Lung microvascular endothelial cell (primary cell): ENCODE measurements at regions not wholly inside any gene's neighbourhood (a gene's known extent, or its start where the extent isn't known, plus 50 kb on each side); places are given as distances from the start of the nearest gene placed in this dataset.
"Not testable (repeated sequence)": the region's sequence is repeated elsewhere in the genome, so short reads cannot be mapped to it uniquely, and the experiment has no call there.

Experiments
- DNase-seq, 2 donors: peaks; one replicate each; pipeline versions ENCODE4 v3.0.0 to v3.0.0-alpha.2; 2010; ENCODE audit warnings: low read depth in 2 of 2

DNA sequence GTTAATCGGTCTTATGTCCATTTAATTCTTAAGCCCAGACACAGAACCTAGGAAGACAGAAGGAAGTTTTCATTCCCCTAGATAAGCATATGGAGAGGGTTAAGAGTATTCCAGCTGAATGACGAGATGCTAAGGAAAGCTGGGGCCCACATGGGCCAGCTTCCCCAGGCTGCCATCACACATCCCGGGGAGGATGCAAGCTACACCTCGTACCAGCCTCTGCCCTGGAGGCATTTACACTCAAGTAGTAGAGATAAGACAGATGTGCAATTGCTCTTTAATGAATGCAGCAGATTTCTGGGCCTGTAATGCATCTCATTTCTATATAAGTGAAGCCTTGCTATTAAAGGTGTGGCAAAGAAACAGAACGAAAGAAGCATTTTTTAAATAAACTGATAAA, 144.5 kb downstream of the MEX3B start:
- DNase-seq: no peak

DNA sequence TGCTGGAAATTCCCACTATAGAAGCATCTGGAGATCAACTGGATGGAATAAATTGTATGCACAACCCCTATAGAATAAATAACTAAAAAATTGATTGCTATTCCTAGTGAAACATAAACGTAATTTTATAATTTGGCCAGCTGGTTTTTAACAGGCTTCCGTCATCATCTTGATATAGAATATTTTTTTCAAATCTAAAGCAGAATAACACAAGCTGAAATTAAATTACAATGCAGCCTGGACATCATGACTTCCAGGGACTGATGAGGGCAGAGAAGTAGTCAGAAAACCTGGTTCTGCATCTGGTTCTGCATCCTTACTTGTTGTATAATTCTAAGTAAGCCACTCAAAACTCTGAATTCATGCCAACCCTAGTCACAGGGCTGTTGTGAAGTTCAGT, 146.1 kb downstream of the MEX3B start:
- no peak for DNase-seq

DNA sequence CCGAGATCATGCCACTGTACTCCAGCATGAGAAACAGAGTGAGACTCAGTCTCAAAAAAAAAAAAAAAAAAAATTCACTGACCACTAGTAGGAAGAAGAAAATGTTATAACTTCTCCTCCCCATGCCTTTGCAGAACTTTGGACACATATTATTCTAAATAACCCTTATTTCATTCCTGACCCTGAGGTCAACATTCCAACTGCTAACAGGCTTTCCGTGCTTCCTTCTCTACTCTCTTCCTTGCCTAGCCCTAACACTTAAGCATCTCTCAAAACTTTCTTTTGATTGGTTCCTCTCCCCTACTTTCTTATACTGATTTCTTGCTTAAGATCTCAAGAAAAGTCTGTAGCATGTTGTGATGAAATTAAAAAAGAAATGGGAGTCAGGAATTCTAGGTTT, 146.8 kb downstream of the MEX3B start:
- DNase-seq: no peak

DNA sequence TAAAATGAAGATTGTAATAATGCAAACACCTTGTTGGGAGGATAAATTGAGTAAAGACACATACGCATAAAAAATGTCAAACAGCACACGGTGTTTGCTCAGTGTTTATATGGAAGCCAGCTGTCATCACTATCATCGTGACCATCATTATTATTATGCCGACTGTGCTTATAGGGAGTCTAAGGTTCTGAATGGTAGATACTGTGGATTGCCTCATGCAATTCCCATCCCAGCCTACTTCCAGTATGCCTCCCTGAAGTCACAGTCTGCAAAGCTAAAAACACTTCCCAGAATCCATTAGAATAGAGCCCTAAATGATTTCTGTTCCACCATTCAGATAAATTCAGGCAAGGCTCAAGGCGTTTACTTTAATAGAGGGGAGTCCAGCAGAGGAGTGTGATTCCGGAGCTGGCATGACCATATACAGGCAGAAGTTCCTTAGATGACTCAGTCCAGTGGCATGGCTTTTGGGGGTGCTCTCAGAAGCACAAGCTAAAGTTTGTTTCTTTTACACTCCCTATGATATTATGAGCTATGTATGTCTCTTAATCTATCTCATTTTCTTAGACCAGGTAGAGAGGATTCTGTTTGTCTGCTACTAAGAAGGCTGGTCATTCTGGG, 148.7 kb downstream of the MEX3B start:
- no peak for DNase-seq

DNA sequence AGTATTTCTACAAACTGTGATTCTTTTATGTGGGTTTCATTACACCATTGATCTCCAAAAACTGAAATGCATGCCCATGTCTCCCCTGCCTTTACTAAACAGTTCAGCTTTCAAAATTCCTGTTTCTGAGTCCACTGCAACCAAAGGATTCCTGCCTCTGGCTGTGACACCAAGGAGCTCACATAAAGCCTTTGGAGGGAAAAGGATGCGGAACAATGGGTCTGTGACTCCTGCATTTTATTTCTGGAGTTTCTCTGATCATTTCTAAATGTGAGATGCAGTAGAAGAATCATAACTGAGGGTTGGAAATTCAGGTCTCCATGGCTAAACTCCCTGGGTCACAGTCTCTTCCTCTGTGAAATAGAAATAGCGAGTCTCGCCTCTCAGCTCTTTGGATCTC, 149.5 kb downstream of the MEX3B start:
- DNase-seq: no peak

DNA sequence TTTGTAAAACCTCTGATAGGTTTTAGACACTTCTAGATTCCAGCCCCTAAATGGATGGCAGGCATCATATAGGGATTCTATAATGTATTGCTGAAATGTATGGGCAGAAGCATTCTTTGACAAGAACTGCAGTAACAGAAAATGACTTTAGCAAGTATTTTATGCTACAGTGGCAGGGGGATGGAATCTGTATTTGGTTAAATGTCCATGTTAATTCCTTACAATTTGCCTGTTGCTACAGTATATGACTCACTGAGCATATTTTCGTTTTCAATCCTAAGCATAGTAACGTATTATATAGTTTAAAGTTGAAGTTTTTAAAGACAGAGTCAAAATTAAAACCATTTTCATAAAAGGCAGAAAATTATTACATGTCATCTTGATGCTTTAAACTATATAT, 150.1 kb downstream of the MEX3B start:
- DNase-seq: no peak

DNA sequence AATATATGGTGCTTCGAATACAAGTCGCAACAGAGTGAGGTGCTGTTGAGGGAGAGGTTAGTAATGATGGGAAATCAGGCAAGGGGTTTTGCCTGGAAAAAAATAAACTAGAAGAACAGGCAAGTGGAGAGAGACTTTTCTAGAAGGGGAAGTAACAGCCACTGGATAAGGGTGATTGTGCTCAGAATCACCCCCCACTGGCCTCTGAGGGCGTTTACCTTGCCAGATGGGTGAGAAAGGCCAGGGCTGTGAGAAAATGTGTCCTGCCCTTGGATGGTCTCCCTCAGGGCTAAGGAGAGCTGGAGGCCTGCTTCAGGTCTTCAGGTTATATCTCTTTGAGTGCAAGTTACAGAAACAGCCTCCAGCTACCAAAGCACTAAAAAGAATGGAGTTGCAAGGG, 151.8 kb downstream of the MEX3B start:
- no peak for DNase-seq

DNA sequence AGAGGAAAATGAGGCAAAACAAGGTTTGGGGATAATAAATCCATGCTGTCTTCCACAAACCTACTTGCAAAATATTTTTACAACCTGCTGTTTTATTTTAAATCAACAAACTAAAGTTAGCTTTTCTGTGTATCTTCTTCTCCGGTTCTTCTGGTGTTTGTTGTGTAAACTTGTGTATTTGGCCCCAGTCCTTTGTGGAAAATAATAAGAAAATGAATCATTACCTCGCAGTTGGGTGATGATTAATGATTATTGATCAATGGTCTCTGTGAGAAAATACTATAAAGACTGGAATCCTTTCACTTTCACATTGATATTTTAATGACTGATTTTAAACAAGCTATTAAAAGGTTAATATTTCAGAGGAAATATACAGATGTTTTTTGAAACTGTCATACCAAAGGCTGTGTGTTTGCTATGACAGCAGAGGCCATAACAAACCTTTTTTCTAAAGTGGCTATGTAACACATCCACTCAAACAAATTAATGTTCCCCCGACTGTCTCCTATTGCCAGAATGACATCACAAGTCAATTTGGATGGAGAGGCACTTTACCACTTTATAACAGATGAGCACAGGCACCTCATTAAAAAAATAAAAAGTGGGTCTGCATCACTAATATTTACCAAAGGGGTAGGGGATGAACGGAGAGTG, 152.5 kb downstream of the MEX3B start:
- no peak for DNase-seq

DNA sequence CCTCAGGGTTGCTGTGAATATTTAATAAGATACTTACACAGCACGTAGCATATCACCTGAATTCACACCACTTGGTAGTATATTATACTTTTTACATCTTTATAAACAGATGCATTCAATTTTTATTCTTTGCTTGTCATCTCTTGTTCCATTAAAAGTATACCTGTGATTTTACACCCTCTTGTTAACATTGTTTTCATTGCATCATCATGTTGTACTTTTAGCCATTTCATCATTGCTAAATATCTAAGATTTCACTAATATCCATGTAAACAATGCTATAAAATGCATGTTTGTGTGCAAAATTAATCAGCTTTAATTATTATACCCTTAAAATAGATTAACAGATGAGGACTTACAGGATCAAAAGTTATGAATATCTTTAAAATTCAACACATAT, 155.3 kb downstream of the MEX3B start:
- no peak for DNase-seq

DNA sequence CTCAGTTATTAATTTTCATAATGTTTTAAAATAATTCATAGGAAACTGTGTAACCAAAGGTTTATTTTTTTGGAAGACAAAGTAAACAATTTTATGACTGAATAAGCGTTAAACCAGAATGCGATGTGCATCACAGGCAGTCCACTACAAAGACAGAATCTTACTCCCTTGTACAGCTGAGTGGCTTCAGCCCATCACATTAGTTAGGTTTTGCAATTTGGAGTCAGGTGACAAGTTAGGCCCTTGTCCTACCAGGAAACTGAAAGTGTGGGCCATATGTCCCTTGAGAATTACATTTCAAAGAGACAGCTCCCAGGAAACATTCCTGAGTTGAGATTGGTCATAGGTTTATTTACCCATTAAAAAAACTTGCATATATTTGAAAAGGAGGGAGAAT, 156.3 kb downstream of the MEX3B start:
- no peak for DNase-seq

DNA sequence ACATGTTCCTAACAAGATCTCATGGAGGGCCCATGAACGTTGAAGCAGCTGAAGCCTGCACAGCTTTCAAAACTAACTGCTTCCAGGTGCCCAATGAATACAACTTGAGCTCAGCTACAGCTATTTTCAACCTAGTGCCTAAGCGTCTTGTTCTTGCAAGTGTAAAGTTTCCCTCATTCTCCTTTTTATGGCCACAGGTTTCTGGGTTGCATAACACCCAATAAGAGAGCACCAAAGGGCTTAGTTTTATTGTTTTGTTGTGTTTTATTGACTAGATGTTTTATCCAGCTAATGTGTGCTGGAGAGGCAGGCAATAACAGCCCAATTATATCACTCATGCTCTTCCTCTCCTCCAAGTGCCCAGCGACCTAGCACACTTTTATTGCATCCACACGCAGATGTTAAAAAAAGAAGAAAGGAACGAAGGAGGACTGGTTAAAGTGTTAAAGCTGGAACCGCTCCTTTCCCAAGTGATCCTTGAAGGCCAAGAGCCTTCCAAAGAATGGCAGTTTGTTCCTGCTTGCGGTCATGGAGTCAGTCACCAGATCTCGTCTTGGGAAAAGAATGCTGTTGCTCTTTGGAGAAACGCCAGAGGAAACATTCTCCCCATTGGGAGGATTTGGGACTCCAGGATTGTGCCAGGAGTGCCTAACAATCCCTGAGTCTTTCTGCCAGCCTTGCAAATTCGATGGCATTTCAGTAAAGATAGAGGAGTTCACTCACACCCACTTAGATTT, 156.9 kb downstream of the MEX3B start:
- no peak for DNase-seq

DNA sequence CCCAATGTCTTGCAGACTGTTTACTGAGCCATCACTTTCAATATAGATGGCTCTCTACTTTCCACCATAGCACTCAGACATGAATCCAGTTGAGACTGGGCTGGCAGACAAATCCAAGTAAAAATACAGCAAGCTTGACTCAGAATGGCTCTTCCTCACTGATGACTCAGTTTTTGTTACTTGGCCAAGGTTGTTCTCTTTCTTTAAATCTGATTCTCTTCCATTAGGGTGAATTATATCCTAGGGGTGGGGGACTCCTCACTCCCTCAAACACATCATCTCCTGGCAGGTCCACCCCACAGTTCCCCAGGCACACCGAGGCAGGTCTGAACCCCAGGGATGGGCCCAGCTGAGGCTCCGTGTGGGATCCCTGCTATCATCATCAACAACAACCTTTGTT, 157.9 kb downstream of the MEX3B start:
- DNase-seq: peak in 1 of 2 donors; percentile 17

DNA sequence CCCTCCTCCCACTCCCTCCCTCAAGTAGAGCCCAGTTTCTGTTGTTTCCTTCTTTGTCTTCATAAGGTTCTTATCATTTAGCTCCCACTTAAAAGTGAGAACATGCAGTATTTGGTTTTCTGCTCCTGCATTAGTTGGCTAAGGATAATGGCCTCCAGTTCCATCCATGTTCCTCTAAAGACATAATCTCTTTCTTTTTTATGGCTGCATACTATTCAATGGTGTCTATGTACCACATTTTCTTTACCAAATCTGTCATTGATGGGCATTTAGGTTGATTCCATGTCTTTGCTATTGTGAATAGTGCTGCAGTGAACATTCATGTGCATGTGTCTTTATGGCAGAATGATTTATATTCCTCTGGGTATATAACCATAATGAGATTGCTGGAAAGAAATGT, 158.6 kb downstream of the MEX3B start:
- DNase-seq: not testable (repeated sequence)

DNA sequence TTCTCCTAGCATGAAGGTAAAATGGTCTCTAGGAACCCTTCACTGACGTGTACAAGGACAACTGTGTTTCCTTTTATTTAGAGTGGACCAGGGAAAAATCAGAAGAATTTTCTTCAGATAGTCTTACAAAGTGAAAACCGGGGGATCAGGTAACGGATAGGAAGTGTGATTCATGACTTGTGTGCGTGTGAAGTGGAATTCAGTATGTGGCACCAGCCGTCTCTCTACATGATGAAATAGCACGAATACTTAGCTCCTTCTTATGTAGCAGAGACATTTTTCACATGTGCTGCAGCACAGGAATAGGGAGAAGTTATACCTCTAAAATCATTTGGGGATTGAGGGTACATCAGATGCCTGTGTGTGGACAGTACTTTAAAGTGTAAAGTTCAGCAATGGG, 159.2 kb downstream of the MEX3B start:
- DNase-seq: peak in 1 of 2 donors; percentile 21

DNA sequence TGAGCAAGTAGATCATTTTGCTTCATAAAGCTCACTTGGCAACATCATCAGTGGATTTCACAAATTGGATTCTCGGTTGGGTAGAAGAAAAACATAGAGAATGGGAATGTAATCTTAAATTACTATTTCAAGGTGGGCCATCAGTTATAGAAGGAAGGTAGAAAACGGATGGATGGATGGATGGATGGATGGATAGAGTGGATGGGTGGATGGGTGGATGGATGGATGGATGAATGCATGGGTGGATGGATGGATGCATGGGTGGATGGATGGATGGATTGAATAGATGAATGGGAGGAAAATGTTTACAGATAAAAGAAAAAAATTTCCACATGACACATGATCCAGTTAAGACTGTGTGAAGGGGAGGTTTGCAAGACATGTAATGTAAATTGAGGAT, 159.7 kb downstream of the MEX3B start:
- DNase-seq: no peak

DNA sequence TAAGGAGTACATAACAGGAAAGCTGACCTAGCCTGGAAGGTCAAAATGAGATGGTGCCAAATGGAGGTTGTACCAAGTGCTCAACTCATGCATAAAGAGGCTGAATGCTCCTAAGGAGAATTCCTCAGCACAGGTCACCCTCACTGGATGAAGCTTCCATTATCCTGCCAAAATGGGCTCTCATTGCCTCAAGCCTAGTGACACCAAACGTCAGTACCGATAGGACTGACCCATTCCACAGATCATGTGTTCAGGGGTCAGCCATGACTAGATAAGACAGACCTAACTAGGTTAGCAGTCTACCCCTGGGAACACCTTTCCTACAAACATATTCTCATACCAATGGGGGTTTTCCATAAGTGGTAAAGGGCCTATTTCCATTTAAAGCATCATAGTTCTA, 160.7 kb downstream of the MEX3B start:
- no peak for DNase-seq

DNA sequence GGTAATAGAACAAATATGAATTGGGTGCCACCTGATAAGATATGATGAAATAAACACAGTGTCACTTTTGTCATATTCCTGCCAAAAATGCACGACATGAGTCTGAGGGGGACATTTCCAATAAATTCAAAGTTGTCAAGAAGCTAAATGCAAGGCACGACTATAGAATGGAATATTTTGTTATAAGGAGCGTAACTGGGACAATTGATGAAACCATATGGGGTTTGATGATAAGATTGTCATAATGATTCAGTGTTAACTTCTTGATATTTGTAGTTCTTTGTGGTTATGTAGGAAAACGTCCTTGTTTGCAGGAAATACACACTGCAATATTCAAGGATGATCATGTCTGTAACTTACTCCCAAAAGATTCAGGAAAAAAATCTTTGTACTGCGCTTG, 163.3 kb downstream of the MEX3B start:
- no peak for DNase-seq

DNA sequence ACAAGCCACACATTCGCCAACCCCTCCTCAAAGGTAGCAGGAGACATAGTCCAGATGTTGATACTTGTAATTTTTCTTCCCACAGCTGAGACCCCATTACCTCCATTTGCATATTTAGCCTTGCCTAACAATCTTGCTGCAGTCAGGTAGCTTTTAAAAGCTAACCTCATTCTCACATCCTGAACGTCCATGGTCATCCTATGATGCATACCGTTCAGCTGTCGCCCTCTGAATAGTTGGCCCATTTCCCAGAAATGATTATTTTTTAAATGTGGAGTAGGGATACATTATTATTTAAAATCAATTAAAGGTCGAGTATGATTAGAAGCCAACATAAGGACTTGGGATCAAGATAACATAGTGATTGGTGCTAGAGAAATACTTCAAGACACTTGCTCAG, 165.0 kb downstream of the MEX3B start:
- DNase-seq: no peak

DNA sequence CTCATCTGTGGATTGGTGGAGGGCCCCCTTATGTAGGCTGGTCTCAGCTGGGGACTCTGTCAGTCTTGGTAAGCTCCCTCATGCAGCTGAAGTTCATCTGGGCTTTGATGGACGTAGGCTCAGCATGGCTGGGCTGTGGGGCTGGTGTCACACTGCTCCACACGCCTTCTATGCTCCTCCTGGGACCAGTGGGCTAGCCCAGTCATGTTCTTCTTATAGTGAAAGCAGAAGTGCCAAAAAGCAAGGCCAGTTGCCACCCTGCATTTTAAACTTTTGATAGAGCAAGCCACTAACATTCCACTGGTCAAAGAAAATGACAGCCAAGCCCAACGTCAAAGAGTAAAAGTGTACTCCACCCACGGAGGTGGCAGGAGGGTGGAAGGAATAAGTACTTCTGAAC, 165.5 kb downstream of the MEX3B start:
- DNase-seq: no peak

DNA sequence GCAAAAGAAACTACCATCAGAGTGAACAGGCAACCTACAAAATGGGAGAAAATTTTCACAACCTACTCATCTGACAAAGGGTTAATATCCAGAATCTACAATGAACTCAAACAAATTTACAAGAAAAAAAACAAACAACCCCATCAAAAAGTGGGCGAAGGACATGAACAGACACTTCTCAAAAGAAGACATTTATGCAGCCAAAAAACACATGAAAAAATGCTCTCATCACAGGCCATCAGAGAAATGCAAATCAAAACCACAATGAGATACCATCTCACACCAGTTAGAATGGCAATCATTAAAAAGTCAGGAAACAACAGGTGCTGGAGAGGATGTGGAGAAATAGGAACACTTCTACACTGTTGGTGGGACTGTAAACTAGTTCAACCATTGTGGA, 170.1 kb downstream of the MEX3B start:
- DNase-seq: not testable (repeated sequence)

DNA sequence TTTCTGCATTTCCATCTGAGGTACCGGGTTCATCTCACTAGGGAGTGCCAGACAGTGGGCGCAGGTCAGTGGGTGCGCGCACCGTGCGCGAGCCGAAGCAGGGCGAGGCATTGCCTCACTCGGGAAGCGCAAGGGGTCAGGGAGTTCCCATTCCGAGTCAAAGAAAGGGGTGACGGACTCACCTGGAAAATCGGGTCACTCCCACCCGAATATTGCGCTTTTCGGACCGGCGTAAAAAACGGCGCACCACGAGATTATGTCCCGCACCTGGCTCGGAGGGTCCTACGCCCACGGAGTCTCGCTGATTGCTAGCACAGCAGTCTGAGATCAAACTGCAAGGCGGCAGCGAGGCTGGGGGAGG, 175.1 kb downstream of the MEX3B start:
- not testable (repeated sequence) for DNase-seq

DNA sequence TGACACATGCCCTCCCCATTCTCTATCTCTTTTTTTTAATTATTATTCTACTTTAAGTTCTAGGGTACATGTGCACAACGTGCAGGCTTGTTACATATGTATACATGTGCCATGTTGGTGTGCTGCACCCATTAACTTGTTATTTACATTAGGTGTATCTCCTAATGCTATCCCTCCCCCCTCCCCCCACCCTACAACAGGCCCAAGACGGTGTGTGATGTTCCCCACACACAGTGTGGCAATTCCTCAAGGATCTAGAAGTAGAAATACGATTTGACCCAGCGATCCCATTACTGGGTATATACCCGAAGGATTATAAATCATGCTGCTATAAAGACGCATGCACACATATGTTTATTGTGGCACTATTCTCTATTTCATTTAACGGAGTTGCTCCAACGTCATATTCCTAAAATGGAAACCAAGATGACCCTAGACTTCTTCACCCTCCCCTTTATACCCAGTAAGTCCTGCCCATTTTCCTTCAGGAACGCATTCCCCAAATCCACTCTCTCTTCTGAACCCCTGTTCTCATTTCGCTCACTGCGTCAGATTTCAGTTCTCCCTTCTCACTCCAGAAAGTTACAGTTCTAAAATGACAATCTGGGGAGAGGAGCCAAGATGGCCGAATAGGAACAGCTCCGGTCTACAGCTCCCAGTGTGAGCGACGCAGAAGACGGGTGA, 175.6 kb downstream of the MEX3B start:
- DNase-seq: not testable (repeated sequence)
